ENCODE measurements at regions not wholly inside any gene's neighbourhood (a gene's known extent, or its start where the extent isn't known, plus 50 kb on each side); places are given as distances from the start of the nearest gene placed in this dataset.
"Not testable (repeated sequence)": the region's sequence is repeated elsewhere in the genome, so short reads cannot be mapped to it uniquely, and the experiment has no call there.

GRCh38 chr5:108590799-108591198 lies 156.9 kb upstream of the FER start:
- no peak for DNase-seq (ENCODE audit: low read depth in 4 of 4, low spot score in 1 of 4)

- DNase-seq (ENCODE audit: low read depth in 4 of 4, low spot score in 1 of 4): no peak
Observed at GRCh38 chr5:108588323-108588722, 159.4 kb upstream of the FER start.

- DNase-seq (ENCODE audit: low read depth in 4 of 4, low spot score in 1 of 4): no peak
Observed at GRCh38 chr5:108587821-108588220, 159.9 kb upstream of the FER start.

GRCh38 chr5:108581026-108581425 lies 166.7 kb upstream of the FER start:
- no peak for DNase-seq (ENCODE audit: low read depth in 4 of 4, low spot score in 1 of 4)

GRCh38 chr5:108579236-108579635 lies 168.5 kb upstream of the FER start:
- no peak for DNase-seq (ENCODE audit: low read depth in 4 of 4, low spot score in 1 of 4)

- DNase-seq (ENCODE audit: low read depth in 4 of 4, low spot score in 1 of 4): no peak
Observed at GRCh38 chr5:108578791-108579190, 168.9 kb upstream of the FER start.

- no peak for DNase-seq (ENCODE audit: low read depth in 4 of 4, low spot score in 1 of 4)
Observed at GRCh38 chr5:108567429-108567828, 180.3 kb upstream of the FER start.

- DNase-seq (ENCODE audit: low read depth in 4 of 4, low spot score in 1 of 4): no peak
Observed at GRCh38 chr5:108564441-108564840, 182.5 kb upstream of the FBXL17 start.

GRCh38 chr5:108562205-108562454 lies 180.2 kb upstream of the FBXL17 start:
- DNase-seq (ENCODE audit: low read depth in 4 of 4, low spot score in 1 of 4): no peak

- DNase-seq (ENCODE audit: low read depth in 4 of 4, low spot score in 1 of 4): no peak
Observed at GRCh38 chr5:108561416-108562204, 179.7 kb upstream of the FBXL17 start.

- DNase-seq (ENCODE audit: low read depth in 4 of 4, low spot score in 1 of 4): no peak
Observed at GRCh38 chr5:108560581-108560980, 178.7 kb upstream of the FBXL17 start.

GRCh38 chr5:108560166-108560565 lies 178.3 kb upstream of the FBXL17 start:
- DNase-seq (ENCODE audit: low read depth in 4 of 4, low spot score in 1 of 4): no peak

GRCh38 chr5:108558840-108559239 lies 176.9 kb upstream of the FBXL17 start:
- DNase-seq (ENCODE audit: low read depth in 4 of 4, low spot score in 1 of 4): not testable (repeated sequence)

GRCh38 chr5:108558142-108558541 lies 176.2 kb upstream of the FBXL17 start:
- not testable (repeated sequence) for DNase-seq (ENCODE audit: low read depth in 4 of 4, low spot score in 1 of 4)

GRCh38 chr5:108557686-108558085 lies 175.8 kb upstream of the FBXL17 start:
- DNase-seq (ENCODE audit: low read depth in 4 of 4, low spot score in 1 of 4): no peak

- no peak for DNase-seq (ENCODE audit: low read depth in 4 of 4, low spot score in 1 of 4)
Observed at GRCh38 chr5:108556441-108557145, 174.7 kb upstream of the FBXL17 start.

GRCh38 chr5:108548684-108549596 lies 167.0 kb upstream of the FBXL17 start:
- no peak for DNase-seq (ENCODE audit: low read depth in 4 of 4, low spot score in 1 of 4)

- no peak for DNase-seq (ENCODE audit: low read depth in 4 of 4, low spot score in 1 of 4)
Observed at GRCh38 chr5:108546939-108547338, 165.0 kb upstream of the FBXL17 start.

- DNase-seq (ENCODE audit: low read depth in 4 of 4, low spot score in 1 of 4): no peak
Observed at GRCh38 chr5:108545301-108545700, 163.4 kb upstream of the FBXL17 start.

- no peak for DNase-seq (ENCODE audit: low read depth in 4 of 4, low spot score in 1 of 4)
Observed at GRCh38 chr5:108543486-108543885, 161.6 kb upstream of the FBXL17 start.

GRCh38 chr5:108541836-108542235 lies 159.9 kb upstream of the FBXL17 start:
- no peak for DNase-seq (ENCODE audit: low read depth in 4 of 4, low spot score in 1 of 4)

GRCh38 chr5:108536321-108536720 lies 154.4 kb upstream of the FBXL17 start:
- no peak for DNase-seq (ENCODE audit: low read depth in 4 of 4, low spot score in 1 of 4)

Data from stimulated activated CD4-positive, alpha-beta T cell treated with anti-CD3 and anti-CD28 coated beads, Interleukin-1b, Interleukin-23, amount 100 ng/mL, for 24 hours (primary cell).